BLaER1 (cell line): ENCODE measurements at regions not wholly inside any gene's neighbourhood (a gene's known extent, or its start where the extent isn't known, plus 50 kb on each side); places are given as distances from the start of the nearest gene placed in this dataset.
A peak's percentile ranks its signal among the peaks of the same experiment; 100 is the strongest.

ENCODE experiments used
- H3K27ac ChIP-seq: shearing (Covaris generic); formaldehyde crosslinking; 2 replicates; pipeline ENCODE4 v1.8.1; 2022
- H3K27me3 ChIP-seq: shearing (Covaris generic); formaldehyde crosslinking; 2 replicates; pipeline ENCODE4 v1.8.1; 2022
- H3K36me3 ChIP-seq: shearing (Covaris generic); formaldehyde crosslinking; 2 replicates; pipeline ENCODE4 v1.8.1; 2022
- H3K4me1 ChIP-seq: shearing (Covaris generic); formaldehyde crosslinking; 2 replicates; pipeline ENCODE4 v1.8.1; 2022
- H3K4me2 ChIP-seq: shearing (Covaris generic); formaldehyde crosslinking; 2 replicates; pipeline ENCODE4 v1.8.1; 2022
- H3K4me3 ChIP-seq: shearing (Covaris generic); formaldehyde crosslinking; 2 replicates; pipeline ENCODE4 v1.8.1; 2022
- H3K9ac ChIP-seq: shearing (Covaris generic); formaldehyde crosslinking; 2 replicates; pipeline ENCODE4 v1.8.1; 2022
- H3K9me3 ChIP-seq: shearing (Covaris generic); formaldehyde crosslinking; 2 replicates; pipeline ENCODE4 v1.8.1; 2022
- H4K20me1 ChIP-seq: shearing (Covaris generic); formaldehyde crosslinking; 2 replicates; pipeline ENCODE4 v1.8.1; 2022
- Cebpa-rat ChIP-seq: shearing (Covaris generic); IDR thresholded peaks from 2 replicates; pipeline ENCODE4 v1.8.1; 2022

DNA sequence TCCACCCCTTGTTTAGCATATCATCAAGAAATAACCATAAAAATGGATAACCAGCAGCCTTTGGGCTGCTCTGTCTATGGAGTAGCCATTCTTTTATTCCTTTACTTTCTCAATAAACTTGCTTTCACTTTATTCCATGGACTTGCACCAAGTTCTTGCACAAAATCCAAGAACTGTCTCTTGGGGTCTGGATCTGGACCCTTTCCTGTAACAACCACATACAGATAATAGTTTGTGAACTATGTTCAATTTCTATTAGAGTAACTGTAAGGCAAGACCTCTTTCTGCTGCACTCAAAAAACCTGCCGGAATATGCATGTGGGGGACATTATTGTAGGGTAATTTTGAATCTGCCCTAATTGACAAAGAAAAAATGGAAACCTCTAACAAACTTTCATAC lies 66.9 kb upstream of the TMEM215 start:
- no peaks in the 10 kb centered on the region for H3K36me3 ChIP-seq
- no peak overlapping the region for H3K27ac ChIP-seq
- no peak overlapping the region for H3K4me3 ChIP-seq
- H3K4me1 ChIP-seq = no peaks in the 10 kb centered on the region
- H3K9me3 ChIP-seq = no peaks in the 10 kb centered on the region
- no peaks in the 10 kb centered on the region for H4K20me1 ChIP-seq
- no peak overlapping the region for H3K4me2 ChIP-seq
- no peak overlapping the region for H3K9ac ChIP-seq
- H3K27me3 ChIP-seq = no peaks in the 10 kb centered on the region
- TF ChIP-seq Cebpa-rat = no peak

DNA sequence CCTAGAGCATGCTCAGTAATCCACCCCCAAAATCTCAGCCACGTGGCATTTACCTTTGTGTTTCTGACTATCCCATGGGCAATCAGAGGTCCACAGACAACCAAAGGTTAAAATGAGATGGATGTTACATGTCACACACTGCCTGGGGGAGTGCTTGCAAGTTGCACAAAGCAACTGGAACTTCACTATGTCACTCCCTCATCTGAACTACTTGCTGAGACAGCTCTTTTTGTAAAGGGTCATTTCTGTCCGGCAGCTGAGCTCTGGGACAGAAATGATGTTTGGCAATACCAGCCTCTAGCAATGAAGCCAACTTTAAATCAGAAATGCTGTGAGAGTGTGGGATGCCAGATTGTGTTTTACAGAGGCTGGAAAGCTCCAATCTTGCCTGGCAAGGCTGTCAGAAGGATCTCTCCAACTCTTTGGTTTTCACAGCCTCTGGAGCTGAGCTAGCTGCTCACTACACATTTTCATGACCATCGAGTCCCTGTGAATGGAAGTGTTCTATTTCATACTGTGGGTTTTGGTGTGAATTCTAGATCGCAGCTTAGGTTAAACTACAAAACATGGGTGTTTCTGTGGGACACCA lies 66.3 kb upstream of the TMEM215 start:
- Histone ChIP-seq H3K36me3 (no peaks in the 10 kb centered on the region), H3K4me2 (no peak overlapping the region), H3K9me3 (no peaks in the 10 kb centered on the region), H3K4me1 (no peaks in the 10 kb centered on the region), H3K4me3 (no peak overlapping the region), H3K27me3 (no peaks in the 10 kb centered on the region), H3K27ac (no peak overlapping the region), H3K9ac (no peak overlapping the region), H4K20me1 (no peaks in the 10 kb centered on the region)
- no peak for TF ChIP-seq Cebpa-rat

DNA sequence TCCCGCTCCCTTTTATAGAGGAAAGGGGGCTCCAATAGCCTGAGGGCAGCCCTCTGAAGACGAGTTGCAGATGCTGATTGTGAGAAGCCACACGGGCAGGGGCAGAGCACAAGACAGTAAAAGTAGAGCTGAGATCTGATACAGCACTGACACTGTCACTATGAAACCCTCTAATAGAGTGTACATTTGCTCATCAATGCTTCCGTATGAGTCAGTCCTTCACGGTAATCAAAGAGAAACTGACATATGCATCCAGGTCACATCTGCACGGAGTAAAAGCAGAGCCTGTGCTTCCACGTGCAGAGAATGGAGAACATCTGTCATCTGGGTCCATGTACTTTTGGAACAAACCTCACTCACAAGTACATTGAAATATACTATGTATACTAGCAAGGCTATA lies 60.6 kb upstream of the TMEM215 start:
- Histone ChIP-seq H3K27ac (no peak overlapping the region), H3K27me3 (no peaks in the 10 kb centered on the region), H3K4me1 (peaks cover 8% of the 10 kb centered on the region), H3K4me3 (no peak overlapping the region), H3K4me2 (no peak overlapping the region), H4K20me1 (no peaks in the 10 kb centered on the region), H3K9me3 (no peaks in the 10 kb centered on the region), H3K9ac (no peak overlapping the region), H3K36me3 (no peaks in the 10 kb centered on the region)
- no peak for TF ChIP-seq Cebpa-rat

DNA sequence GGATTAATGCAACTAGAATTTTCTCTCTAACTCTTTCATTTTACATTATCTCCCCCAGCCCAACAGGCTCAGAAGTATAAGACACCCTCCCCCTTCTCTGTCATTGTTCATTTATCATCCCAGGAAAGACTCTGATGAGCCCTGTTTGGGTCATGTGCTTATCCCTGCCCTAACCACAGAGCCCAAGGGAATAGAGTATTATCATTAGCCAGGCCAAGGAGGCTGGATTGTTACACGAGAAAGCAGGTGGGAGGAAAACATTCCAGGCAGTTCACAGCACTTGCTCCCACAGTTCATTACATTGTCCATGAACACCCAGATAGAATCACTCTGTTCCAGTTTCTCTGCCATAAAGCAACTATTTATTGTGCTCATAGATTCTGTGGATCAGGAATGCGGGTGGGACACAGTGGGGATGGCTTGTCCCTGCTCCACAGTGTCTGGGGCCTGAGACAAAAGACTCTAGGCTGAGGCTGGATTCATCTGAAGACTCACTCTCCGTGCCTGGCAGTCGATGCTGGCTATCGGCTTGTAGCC lies 59.5 kb upstream of the TMEM215 start:
- H4K20me1 ChIP-seq = no peaks in the 10 kb centered on the region
- no peak for TF ChIP-seq Cebpa-rat

DNA sequence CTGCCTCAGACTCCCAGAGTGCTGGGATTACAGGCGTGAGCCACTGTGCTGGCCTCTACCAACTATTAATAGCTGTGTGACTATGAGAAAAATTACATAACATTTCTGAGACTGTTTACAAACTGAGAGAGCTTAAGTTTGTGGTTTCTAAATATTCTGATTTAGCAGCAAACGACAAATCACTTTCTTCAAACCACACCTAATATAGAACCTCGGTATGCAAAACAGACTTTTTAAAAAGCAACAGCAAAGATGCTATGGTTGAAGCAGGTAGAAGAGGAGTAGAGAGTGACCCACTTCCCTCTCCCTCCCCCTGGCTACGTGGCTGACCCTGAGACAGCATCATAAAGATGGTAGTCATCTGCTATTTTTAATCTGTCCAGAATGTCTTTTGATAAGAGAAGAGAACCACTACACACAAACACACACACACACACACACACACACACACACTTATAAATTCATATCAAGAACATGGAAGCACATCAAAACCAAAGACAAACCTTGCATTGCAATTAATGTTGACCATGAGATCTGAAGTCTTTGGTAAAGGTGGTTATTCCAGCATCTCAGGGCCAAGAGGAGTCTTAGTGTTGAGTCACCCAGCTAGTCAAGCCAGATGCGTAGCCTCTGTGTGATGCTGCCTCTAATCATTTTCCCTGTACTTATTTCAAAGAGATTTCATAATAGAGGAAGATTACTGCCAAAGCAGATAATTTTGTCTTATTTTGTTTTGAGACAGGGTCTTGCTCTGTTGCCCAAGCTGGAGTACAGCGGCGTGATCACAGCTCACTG lies 58.1 kb upstream of the TMEM215 start:
- H3K4me1 ChIP-seq = peaks cover 8% of the 10 kb centered on the region

More for the DNA sequence above, 59.5 kb upstream of the TMEM215 start:
- Histone ChIP-seq H3K4me3 (no peak overlapping the region), H3K27me3 (no peaks in the 10 kb centered on the region), H3K36me3 (no peaks in the 10 kb centered on the region), H3K27ac (no peak overlapping the region), H3K4me1 (peaks cover 8% of the 10 kb centered on the region), H3K9me3 (peaks cover 7% of the 10 kb centered on the region; the same call in 1 of the 2 replicates), H3K9ac (no peak overlapping the region), H3K4me2 (peak overlapping the region; percentile 22; the same call in 1 of the 2 replicates)

DNA sequence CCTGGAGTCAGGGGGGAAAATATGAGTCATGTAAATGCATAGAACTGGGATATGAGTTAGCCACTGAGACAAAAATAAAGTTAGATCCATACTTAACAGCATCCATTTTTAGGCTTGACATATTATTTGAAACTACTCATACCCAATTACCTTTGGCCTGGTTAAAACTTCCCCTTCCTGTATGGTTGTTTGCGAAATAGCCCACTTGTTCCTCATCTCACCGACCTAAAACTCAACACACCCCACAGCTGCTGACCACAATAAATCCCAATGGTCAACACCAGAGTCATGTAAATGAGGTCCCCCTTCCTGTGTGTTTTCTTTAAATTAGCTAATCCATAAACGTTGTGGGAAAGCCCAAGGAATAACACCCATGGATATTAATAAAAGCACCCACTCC lies 55.2 kb upstream of the TMEM215 start:
- Histone ChIP-seq H3K4me3 (no peak overlapping the region), H3K36me3 (no peaks in the 10 kb centered on the region), H3K4me1 (peaks cover 8% of the 10 kb centered on the region), H3K27ac (no peak overlapping the region), H4K20me1 (no peaks in the 10 kb centered on the region), H3K9ac (no peak overlapping the region), H3K27me3 (no peaks in the 10 kb centered on the region), H3K9me3 (peaks cover 7% of the 10 kb centered on the region; the same call in 1 of the 2 replicates), H3K4me2 (no peak overlapping the region)
- TF ChIP-seq Cebpa-rat = no peak

More for the DNA sequence above, 58.1 kb upstream of the TMEM215 start:
- Histone ChIP-seq H3K27me3 (no peaks in the 10 kb centered on the region), H3K4me3 (no peak overlapping the region), H3K27ac (no peak overlapping the region), H4K20me1 (no peaks in the 10 kb centered on the region), H3K9me3 (peaks cover 7% of the 10 kb centered on the region; the same call in 1 of the 2 replicates), H3K4me2 (no peak overlapping the region), H3K36me3 (no peaks in the 10 kb centered on the region), H3K9ac (no peak overlapping the region)
- TF ChIP-seq Cebpa-rat = no peak
